Fibroblast of pulmonary artery (primary cell): ENCODE measurements at regions not wholly inside any gene's neighbourhood (a gene's known extent, or its start where the extent isn't known, plus 50 kb on each side); places are given as distances from the start of the nearest gene placed in this dataset.

Source experiments
- DNase-seq: peaks from one replicate; pipeline ENCODE4 v3.0.0-alpha.2; 2010; ENCODE audit warnings: low read depth
- H3K4me3 ChIP-seq: replicated peaks from 2 replicates; pipeline ENCODE4 v1.5.1; 2011; ENCODE audit warnings: low read depth, mild to moderate bottlenecking, control low read depth, low read length, moderate library complexity
- CTCF ChIP-seq: IDR thresholded peaks from 2 replicates; pipeline ENCODE4 v1.5.1; 2011; ENCODE audit warnings: mild to moderate bottlenecking, control low read depth, low read length, inconsistent platforms; ENCODE audit errors: missing control alignments

- no peak for TF ChIP-seq CTCF
- no peak for DNase-seq
- H3K4me3 ChIP-seq, result no peak overlapping the region
Observed at GRCh38 chr13:79799059-79799867, 318.3 kb downstream of the NDFIP2 start.

- no peak for DNase-seq
- no peak for TF ChIP-seq CTCF
- no peak overlapping the region for H3K4me3 ChIP-seq
Observed at GRCh38 chr13:79796136-79796535, 315.2 kb downstream of the NDFIP2 start.

GRCh38 chr13:79794931-79795330 is 314.0 kb downstream of the NDFIP2 start:
- TF ChIP-seq CTCF, result no peak

GRCh38 chr13:79792716-79793115 is 311.8 kb downstream of the NDFIP2 start:
- TF ChIP-seq CTCF, result no peak
- H3K4me3 ChIP-seq, result no peak overlapping the region
- no peak for DNase-seq

More at GRCh38 chr13:79794931-79795330, 314.0 kb downstream of the NDFIP2 start:
- no peak overlapping the region for H3K4me3 ChIP-seq
- no peak for DNase-seq

- DNase-seq, result no peak
- H3K4me3 ChIP-seq, result no peak overlapping the region
- no peak for TF ChIP-seq CTCF
Observed at GRCh38 chr13:79791471-79792042, 310.6 kb downstream of the NDFIP2 start.

- DNase-seq, result no peak
- H3K4me3 ChIP-seq, result no peak overlapping the region
- no peak for TF ChIP-seq CTCF
Observed at GRCh38 chr13:79786176-79786575, 305.2 kb downstream of the NDFIP2 start.
